ENCODE measurements at regions not wholly inside any gene's neighbourhood (a gene's known extent, or its start where the extent isn't known, plus 50 kb on each side); places are given as distances from the start of the nearest gene placed in this dataset.
"Not testable (repeated sequence)": the region's sequence is repeated elsewhere in the genome, so short reads cannot be mapped to it uniquely, and the experiment has no call there.

DNA sequence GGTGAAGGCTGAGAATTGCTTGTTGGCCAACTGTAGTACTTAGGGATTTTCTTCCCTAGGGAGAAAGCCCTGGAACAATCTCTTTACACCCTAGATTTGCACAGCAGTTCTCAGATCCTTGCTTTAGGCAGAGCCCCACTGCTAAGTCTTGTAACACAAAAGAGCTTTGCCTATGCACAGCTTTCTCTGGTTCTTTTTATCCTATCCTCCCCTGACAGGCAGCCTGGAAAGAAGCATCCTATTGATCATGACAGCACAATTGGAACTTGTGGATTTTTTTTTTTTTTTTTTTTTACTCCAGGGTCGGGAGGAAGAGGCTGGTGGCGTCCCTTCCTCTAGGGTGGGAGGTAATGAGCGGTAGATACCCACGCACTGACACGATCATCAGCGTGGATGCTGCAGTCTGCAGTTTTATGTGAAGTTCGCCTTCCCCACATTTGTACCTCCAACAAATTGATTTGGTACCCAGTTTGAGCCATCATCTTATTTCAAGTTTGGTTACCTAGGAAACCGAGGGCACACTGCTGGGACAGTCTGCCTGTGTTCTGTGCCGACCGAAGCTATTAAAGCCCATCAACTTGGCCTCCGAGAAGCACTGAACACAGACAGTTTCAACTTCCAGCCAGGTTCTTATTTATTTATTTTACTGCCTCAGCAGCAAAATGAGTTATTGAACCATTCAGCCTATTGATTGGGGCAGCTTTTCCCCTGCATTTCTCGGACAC, 110.1 kb downstream of the NRN1 start:
- no peak for DNase-seq

DNA sequence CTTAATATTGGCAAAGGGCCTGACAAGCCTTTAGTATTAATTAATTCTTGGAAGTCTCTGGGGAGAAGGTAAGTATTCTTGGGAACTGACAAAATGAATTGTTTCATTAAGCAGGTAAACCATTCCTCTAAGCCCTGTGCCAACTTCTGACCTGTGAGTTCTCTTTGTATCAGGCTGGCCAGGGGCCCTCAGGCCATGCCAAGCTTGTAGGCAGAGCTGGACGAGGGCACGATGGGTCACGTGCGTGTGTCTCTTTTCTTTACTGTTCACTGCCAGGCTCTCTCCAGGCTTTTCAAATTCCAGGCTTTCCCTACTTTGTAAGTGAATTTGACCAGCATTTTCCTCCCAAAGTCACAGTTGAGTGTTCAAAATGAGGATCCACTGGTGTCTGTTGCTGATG, 112.4 kb downstream of the NRN1 start:
- no peak for DNase-seq

DNA sequence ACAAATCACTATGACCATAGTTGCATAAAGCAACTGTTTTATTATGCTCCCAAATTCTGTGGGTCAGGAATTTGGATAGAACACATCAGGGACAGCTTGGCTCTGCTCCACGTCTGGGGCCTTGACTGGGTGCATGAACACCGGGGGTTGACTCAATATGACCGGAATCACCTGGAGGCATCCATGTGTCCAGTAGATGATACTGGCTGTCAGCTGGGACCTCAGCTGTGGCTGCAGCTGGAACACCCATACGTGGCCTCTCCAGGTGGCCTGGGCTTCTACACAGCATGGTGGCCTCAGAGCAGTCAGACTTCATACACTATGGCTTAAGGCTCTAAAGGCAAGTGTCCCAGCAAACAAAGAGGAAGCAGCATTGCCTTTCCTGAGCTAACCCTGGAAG, 113.4 kb downstream of the NRN1 start:
- DNase-seq: no peak

DNA sequence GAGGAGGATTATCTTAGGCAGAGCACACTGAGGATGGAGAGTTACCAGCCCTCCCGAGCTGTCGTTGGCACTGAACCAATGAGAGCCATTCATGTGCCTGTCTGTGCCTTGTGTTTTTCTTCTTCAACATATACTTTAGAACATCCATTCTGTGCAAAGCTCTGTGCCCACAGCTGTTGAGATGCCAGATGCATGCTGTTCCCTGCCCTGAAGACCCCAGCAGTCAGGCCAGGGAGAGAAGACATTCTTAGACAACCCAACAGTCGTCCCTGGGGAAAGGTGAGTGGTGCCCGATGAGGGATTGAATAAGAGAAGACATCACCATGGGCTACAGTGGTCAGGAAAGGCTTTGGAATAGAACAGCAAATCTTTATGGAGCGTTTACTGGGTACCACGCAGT, 114.1 kb downstream of the NRN1 start:
- DNase-seq: no peak

DNA sequence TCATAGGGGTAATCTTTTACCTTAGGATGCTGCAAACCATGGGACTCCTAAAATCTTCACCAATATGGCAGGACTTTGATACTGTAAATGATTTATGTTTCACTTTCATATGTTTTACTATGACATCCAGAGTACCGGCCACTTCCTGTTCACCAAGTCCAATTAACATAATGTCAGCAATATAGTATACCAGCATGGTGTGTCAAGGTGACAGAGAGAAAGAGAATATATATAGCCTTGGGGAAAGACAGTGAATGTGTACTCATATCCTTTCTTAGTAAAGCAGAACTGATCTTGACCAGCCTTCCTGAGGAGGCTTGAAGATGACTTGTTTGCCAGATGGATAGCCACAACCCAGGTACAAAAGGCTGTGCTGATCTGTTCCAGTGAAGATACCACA, 127.9 kb downstream of the NRN1 start:
- DNase-seq: peak in 1 of 5 donors; percentile 32

DNA sequence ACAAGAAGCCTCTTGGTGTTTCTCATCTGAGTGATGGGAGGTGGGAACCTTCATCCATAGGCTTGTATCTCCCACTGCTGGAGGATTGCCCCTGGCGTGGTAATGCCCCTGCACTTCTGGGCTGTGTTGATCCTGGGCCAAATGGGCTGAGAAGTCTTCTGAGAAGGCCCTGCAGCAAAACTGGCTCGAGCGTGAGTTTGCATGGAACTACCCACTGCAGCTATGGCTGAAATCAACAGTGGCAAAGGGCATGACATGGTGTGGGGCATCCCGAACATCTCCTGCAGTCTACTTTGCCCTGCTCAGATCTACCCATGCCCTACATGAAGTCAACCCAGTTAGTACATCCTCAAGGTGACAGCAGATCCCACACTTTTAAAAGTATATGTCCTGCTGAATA, 130.6 kb downstream of the NRN1 start:
- DNase-seq: no peak

DNA sequence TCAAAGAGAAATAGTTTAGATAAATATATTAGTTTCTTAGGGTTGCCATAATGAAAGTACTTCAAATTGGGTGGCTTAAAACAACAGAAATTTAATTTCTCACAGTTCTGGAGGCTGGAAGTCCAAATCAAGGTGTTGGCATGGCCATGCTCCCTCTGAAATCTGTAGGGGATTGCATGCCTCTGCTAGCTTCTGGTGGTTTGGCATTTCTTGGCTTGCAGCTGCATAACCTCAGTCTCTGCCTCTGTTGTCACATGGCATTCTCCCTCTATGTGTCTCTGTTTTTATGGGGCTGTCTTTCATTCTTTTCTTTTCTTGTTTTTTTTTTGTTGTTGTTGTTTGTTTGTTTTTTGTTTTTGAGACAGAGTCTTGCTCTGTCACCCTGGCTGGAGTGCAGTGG, 132.7 kb downstream of the NRN1 start:
- not testable (repeated sequence) for DNase-seq

DNA sequence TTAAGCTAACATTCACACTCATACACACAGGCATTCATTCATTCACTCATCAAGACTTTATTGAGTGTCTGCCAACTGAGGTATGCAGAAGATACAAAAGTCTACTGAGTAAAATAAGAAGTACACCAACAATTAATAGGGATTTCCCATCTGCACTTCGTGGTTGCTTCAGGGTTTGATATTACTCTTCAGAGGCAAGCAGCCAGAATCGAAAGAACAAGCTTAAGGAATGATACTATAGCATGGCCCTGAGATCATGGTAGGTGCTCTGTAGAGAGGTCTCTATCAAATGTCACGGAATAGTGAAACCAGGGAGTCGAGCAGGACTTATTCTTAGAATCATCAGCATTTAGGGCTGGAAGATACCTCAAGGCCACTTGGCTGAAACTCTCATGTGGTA, 135.4 kb downstream of the NRN1 start:
- DNase-seq: peak in 1 of 5 donors; percentile 16

DNA sequence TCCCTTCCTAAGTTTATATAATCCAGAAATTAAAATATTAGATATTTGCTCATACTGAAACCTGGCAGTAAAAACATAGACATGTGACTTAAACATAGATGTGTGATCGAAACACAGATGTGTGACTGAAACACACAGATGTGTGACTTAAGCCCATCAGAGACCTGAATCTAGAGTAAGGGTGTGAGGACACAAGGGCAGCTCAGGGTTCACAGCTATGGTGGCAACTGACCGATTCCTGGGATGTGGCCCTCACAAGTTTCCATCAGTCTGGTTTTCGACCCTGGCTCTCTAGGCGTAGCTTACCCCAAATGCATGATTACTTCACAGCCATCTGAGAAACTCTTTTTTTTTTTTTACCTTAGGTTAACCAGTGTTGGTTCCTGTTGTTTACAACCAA, 137.0 kb downstream of the NRN1 start:
- no peak for DNase-seq

DNA sequence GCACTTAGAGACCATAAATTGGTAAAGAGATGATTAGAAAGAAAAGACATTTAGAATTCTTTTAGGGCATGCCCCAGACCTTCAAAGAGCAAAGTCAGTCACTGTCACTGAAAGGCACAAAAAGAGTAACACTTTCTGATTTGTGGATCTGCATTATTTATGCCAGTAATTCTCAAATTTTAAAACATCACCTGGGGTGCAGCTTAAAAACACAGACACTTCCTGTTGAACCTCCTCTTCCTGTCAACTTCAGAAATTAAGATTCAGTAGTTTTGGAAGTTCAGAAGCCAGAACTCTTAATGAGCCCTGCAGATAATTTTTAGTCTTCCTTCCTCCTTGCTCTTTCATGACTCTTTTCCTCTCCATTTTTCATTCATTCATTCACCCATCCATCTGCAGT, 137.5 kb downstream of the NRN1 start:
- no peak for DNase-seq

DNA sequence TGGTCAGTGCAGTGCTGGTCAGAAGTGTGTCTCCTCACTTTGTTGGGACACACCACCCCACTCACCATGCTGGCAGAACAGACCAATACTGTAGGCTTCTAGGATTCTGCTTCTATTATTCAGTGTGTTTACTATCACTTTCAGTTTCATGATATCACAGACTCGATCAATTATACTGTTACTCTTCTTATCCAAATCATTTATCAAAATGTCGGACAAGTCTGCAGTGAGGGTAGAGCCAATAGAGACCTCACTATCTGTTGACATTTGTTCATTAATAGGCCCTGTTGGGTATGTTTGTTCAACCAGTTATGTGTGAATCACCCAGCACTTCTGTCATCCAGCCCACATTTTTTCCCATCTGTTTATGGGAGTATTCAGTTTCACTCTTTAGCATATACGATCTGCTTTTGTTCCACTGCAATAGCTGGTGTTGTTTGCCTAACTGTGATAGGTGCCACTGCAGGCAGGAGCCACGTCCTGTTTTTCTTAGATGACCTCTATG, 140.1 kb downstream of the NRN1 start:
- peak in 1 of 5 donors; percentile 37 for DNase-seq

DNA sequence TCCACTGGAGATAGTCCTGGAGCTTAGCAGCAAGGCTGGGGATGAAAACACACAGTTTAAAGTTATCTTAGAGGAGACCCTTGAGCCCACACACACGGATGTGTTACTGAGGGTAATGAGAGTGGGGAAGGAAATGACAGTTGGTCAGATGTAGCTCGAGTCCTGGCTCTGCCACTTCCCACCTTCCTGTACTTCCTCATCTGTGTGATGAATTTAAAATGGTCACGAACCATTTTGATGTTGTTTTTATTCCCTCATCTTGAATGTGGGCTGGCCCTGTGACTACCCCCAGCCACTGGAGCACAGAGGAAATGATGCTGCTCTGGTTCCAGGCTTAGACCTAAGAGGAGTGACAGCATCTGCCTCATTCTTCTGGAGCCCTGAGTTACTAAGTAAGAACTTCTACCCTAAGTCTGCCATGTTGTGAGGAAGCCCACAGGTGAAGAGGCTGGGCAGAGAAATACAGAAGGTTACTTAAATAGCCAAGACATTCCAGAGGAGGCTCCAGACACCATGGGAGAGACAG, 141.2 kb downstream of the NRN1 start:
- DNase-seq: peak in 1 of 5 donors; percentile 12

DNA sequence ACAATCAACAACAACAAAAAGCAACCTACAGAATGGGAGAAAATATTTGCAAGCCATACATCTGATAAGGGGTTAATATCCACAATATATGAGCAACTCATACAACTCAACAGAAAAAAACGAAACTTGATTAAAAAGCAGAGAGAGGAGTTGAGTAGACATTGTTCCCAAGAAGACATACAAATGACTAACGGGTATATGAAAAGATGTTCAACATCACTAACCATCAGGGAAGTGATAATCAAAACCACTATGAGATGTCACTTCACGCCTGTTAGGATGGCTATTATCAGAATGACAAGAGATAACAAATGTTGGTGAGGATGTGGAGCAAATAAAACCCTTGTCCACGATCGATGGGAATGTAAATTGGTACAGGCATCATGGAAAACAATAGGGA, 145.9 kb downstream of the NRN1 start:
- no peak for DNase-seq

DNA sequence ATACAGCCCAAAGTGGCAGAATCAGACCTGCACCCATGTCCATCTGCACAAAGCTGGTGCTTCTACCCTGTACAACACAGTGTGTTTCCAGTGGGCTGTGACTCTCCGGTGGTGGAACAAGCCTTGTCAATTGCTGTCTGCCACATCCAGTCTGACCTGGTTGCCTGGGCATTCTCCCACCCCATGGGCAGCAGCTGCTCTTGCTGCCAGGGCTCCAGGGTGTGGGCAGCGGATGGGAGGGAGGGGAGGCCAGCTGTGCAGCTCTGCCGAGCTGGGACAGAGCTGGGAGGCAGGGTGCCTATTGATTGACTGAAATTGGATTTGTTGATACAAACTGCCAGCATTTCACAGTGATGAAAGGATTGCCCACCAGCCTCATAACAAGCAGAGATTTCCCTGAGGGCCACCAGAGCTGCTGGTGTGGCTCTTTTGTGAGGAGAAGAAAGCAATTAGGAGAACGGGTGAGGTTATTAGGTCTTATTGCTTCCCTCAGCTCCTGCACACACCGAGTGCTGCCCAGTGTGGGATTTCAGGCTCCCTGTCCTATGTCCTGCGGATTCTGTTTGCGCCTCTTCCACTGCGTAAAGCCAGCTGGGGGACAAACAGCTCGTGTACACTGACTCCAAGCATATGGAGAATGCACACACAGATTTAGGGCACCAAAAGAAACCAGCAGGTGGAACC, 150.8 kb downstream of the NRN1 start:
- DNase-seq: no peak

DNA sequence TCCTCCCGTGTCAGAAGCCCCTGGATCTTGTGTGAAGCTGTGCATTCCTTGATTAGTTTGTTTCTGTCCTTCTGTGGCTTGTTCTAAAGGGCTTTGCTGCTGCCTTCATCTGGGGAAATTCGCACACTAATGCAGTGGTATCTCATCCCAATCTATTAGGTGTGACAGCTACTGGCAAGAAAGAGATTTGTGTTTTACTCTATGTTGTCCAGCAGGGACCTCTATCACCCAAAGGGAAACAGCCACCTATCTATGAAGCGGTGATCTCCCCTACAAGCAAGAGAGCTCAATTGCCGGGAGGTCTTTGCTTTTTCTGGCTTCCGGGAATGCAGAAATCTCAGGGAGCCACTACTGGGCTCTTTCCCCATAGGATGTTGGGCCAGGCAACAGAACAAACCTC, 151.8 kb downstream of the NRN1 start:
- DNase-seq: no peak

DNA sequence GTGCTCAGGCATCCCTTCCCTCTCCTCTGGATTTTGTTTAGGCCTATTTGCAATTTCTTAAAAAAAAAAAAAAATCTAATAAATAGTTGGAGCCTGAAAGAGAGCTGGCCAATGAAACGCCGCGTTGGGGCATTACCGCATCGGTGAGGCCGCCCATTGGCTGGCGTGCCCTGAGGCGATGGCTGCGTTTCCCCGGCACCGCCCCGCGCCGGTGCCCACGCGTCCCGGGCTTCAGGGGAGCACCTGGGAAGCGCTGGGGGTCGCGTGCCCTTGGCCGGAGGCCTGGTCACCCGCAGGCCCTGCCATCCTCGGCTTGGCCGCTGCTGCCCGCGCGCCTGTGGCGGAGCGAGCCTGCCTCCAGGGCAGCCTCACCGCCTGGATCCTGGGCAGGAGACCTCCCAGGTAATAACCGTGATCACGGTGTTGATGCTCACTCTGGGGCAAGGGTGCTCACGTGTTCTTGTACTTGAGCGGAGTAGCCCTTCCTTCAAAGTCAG, 155.4 kb downstream of the NRN1 start:
- DNase-seq: peak; percentile 45 to 68 (median 57)

DNA sequence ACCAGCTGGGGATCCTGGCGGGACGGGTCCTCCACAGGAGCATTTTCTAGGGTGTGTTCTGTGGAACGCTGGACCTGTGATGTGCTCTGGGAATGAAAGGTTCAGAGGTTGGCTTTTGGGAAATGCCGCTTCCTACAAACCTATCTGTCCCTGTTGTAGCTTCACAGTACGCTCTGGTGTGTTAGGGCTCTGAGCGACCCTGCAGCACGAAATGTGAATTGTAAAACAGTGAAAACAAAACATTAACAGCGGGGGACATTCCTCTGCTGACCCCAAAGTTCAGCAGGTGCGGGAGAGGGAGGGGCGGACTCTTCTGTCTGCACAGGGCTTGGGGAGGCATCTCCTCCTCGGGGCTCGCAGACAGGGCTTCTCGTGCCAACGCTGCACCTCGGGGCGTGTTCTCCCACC, 155.9 kb downstream of the NRN1 start:
- no peak for DNase-seq

DNA sequence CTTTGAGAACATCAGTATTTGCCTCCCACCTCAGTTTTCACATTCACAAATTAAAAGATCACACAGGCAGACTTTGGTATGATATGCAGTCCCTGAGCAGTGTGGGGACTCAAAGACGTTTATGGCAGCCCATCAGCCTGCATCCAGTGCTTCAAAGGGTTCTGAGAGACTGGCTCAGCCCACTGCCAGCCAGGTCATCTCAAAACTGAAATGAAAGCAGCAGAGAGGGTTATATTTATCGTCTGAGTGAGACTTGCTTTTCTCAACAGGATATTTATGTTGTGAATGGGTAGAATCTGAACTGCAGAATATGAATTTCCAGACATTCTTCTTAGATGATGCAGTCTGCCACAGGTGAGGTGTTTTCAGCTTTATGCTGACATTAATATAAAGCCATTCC, 159.8 kb downstream of the NRN1 start:
- DNase-seq: peak in 1 of 5 donors; percentile 15

DNA sequence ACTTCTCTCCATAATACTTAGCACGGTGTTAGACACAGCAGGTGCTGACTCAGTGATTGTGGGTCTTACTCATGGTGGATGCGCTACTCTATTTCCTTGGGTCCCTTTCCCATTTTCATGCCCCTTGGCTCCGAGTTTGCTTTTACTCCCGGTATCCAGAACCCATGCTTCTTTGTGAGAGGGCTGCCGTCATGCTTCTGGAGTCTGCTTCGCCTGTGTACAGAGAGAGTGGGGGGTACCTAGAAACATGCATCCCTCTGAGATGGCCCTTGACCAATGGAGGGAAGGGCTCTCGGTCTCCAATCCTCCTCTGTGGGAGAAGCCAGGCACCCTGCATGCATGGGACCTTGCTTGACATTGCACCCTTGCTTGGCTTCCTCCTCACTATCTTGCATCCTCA, 160.4 kb downstream of the NRN1 start:
- DNase-seq: no peak

DNA sequence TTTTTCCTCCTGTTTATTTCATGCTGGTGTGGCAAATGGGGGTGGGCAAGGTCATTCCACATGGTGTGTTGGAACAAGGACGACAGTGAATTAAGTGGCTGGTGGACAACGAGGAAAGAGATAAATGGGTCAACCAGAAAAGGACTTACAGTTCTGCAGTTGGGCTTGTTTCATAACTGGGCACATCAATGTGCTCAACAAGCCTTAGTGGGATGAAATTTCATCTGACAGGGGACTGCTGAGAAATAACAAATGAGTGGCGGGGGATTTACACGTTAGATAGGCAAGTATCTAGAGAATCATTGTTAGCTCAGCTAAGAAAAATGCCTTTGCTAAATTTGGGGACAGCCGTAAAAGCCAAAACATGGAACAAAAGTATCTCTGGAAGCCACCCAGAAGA, 163.6 kb downstream of the NRN1 start:
- DNase-seq: no peak

DNA sequence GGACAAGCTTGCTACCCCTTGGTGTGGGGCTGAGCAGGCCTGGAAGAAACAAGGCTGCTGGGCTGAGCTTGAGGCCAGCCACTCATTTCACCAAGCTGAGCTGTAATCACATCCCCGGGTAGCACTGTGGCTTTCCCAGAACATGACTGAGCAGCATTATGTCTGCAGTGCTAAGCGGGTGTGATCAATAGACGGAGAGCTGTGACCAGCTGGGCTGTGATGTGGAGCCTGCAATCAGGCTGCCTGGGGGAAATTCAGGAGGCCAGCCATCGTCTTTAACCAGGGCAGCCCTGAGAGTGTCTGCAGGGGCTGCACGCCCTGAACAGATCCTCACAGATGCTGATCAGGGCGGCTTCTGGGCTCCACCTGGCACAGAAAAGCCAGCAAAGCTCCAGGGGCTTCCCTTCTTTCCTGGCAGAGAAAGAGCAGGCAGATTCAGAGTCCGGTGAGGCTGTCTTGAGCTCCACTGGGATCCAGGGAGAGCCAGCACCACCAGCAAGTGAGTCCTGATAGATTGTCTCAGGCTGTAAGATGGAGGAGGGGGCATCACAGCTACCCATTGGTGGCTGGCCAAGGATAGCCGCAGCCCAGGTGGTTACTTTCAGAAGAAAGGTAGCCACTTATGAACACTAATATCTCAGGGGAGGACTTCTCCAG, 165.9 kb downstream of the NRN1 start:
- no peak for DNase-seq

DNA sequence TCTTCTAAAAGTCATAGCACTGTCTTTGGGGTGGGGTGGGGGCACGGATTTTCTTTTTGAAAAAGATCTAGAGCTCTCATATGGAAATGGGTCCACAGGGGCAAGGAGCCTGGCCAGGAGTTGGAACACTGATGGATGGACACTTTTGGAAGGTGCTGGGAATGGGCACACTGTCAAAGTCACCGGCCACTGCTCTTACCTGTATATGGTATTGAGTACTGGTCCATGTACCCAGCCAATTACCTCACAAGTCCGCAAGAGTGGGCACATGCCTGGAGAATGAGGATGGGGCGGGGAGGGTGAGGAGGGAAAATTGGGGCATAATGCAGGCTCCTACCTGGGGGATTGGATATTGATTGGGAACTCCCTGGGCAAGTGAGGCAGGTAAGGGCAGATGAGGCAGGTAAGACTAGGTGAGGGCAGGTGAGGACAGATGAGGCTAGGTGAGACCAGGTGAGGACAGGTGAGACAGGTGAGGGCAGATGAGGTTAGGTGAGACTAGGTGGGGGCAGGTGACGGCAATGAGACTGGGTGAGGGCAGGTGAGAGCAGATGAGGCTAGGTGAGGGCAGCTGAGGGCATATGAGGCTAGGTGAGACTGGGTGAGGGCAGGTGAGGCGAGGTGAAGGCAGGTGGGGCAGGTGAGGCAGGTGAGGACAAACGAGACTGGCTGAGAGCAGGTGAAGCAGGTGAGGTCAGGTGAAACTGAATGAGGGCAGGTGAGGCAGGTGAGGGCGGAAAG, 167.9 kb downstream of the NRN1 start:
- DNase-seq: no peak

DNA sequence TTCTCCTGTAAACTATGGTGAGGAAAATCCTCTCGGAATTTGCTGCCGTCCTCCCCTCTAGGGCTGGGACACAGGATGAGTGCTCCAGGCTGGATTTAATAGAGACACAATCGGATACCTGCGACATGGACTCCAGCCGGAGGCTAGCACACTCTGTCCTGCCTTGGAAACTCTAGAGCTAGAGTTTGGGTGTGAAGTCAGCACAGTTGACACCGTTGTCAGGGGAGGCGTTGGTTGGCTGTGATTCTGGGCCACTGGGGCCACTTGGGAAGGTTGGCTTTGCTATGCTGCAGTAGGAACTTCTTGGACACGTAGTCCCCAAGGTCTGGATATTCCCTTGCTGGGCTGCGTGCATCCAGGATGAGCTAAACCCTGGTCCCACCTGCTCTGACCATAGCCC, 169.4 kb downstream of the NRN1 start:
- no peak for DNase-seq

Measured in T-helper 1 cell (primary cell).